ENCODE measurements at regions not wholly inside any gene's neighbourhood (a gene's known extent, or its start where the extent isn't known, plus 50 kb on each side); places are given as distances from the start of the nearest gene placed in this dataset.
"Not testable (repeated sequence)": the region's sequence is repeated elsewhere in the genome, so short reads cannot be mapped to it uniquely, and the experiment has no call there.

DNA sequence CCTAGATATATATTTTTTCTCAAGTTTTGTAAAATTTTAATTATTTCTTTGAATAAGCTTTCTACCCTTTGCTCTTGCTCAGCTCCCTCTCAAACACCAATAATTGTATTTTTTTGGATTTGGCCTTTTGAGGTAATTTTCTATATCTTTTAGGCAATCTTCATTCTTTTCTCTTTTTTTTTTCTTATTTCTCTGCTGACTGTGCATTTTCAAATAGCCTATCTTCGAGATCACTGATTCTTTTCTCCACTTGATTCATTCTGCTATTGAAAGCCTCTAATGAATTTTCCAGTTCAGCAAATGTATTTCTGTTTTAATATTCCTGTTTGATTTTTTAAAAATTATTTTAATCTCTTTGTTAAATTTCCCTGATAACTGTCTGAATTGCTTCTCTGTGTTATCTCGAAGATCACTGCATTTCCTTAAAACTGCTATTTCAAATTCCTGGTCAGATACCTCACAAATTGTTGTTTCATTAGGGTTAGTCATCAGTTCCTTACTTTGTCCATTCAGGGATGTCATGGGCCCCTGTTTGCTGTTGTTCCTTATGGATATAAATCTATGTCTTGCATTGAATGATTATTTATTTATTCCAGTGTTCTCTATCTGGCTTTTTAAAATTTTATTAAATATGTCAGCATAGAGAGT, 100.1 kb upstream of the UNC5B start:
- CTCF ChIA-PET = no interaction called here
- TF ChIP-seq, protein P1, sequence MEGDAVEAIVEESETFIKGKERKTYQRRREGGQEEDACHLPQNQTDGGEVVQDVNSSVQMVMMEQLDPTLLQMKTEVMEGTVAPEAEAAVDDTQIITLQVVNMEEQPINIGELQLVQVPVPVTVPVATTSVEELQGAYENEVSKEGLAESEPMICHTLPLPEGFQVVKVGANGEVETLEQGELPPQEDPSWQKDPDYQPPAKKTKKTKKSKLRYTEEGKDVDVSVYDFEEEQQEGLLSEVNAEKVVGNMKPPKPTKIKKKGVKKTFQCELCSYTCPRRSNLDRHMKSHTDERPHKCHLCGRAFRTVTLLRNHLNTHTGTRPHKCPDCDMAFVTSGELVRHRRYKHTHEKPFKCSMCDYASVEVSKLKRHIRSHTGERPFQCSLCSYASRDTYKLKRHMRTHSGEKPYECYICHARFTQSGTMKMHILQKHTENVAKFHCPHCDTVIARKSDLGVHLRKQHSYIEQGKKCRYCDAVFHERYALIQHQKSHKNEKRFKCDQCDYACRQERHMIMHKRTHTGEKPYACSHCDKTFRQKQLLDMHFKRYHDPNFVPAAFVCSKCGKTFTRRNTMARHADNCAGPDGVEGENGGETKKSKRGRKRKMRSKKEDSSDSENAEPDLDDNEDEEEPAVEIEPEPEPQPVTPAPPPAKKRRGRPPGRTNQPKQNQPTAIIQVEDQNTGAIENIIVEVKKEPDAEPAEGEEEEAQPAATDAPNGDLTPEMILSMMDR (IDR thresholded peaks at IDR 0.05) = no peak
- peaks cover 15% of the 10 kb centered on the region for H3K27me3 Mint-ChIP-seq

DNA sequence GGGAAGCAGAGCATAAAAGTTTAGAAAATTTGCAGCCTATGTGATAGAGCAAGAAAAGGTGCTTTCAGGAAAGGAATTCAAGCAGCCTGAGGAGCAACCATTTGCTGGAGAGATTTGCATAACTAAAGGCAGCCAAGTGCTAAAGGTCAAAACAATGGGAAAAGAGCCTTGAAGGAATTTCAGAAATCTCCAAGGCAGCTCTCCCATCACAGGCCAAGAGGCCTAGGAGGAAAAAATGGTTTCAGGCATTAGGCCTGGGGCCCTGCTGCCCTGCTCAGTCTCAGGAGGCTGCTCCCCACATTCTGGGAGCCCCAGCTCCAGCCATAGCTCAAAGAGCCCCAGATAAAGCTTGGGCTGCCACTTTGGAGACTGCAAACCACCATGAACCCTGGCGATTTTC, 95.9 kb upstream of the UNC5B start:
- no peaks in the 10 kb centered on the region for H3K36me3 Mint-ChIP-seq (ENCODE audit: low read depth)
- POLR2A ChIA-PET = no interaction called here
- no peak for DNase-seq
- intact Hi-C loops (cut with micrococcal nuclease) = no loop called here
- H3K9me3 Mint-ChIP-seq = peaks cover 22% of the 10 kb centered on the region
- H3K4me1 Mint-ChIP-seq (ENCODE audit: low read depth) = no peaks in the 10 kb centered on the region
- H3K4me3 Mint-ChIP-seq = no peak overlapping the region
- peaks cover 18% of the 10 kb centered on the region for H3K27me3 Mint-ChIP-seq
- ATAC-seq = no peak
- TF ChIP-seq, protein P1 (IDR thresholded peaks at IDR 0.05) = no peak
- H3K27ac Mint-ChIP-seq = no peak overlapping the region
- CTCF ChIA-PET = no interaction called here

More for the DNA sequence above, 100.1 kb upstream of the UNC5B start:
- no peak overlapping the region for H3K27ac Mint-ChIP-seq
- POLR2A ChIA-PET = no interaction called here
- peaks cover 14% of the 10 kb centered on the region for H3K9me3 Mint-ChIP-seq
- DNase-seq = no peak
- no peak for ATAC-seq
- no peaks in the 10 kb centered on the region for H3K4me1 Mint-ChIP-seq (ENCODE audit: low read depth)
- no peaks in the 10 kb centered on the region for H3K36me3 Mint-ChIP-seq (ENCODE audit: low read depth)
- intact Hi-C loops (cut with micrococcal nuclease) = no loop called here
- H3K4me3 Mint-ChIP-seq = no peak overlapping the region

DNA sequence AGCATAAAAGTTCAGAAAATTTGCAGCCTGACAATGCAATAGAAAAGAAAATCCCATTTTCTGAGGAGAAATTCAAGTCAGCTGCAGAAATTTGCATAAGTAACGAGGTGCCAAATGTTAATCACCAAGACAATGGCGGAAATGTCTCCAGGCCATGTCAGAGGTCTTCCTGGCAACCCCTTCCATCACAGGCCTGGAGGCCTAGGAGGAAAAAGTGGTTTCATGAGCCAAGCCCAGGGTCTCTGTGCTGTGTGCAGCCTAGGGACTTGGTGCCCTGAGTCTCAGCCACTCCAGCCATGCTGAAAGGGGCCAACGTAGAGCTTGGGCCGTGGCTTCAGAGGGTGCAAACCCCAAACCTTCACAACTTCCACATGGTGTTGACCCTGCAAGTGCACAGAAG, 94.8 kb upstream of the UNC5B start:
- H3K27ac Mint-ChIP-seq; DNase-seq; POLR2A ChIA-PET; H3K36me3 Mint-ChIP-seq (ENCODE audit: low read depth); ATAC-seq; CTCF ChIA-PET; H3K4me3 Mint-ChIP-seq; intact Hi-C loops (cut with micrococcal nuclease); H3K4me1 Mint-ChIP-seq (ENCODE audit: low read depth): not testable (repeated sequence)
- peaks cover 17% of the 10 kb centered on the region for H3K27me3 Mint-ChIP-seq
- peaks cover 22% of the 10 kb centered on the region for H3K9me3 Mint-ChIP-seq

DNA sequence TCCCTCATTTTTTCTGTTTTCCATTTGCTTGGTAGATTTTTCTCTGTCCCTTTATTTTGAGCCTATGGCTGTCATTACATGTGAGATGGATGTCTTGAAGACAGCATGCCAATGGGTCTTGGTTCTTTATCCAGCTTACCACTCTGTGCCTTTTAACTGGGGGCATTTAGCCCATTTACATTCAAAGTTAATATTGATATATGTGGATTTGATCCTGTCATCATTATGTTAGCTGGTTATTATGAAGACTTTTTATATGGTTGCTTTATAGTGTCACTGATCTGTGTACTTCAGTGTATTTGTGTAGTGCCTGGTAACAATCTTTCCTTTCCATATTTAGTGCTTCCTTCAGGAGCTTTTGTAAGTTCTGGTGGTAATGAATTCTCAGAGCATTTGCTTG, 89.3 kb upstream of the UNC5B start:
- intact Hi-C loops (cut with micrococcal nuclease) = no loop called here
- DNase-seq = no peak
- Mint-ChIP-seq H3K4me1 (ENCODE audit: low read depth) (no peaks in the 10 kb centered on the region), H3K36me3 (ENCODE audit: low read depth) (no peaks in the 10 kb centered on the region), H3K4me3 (no peak overlapping the region), H3K27me3 (peaks cover 24% of the 10 kb centered on the region), H3K27ac (no peak overlapping the region), H3K9me3 (peaks cover 6% of the 10 kb centered on the region)
- ChIA-PET POLR2A (no interaction called here), CTCF (interaction anchor here (0.8 kb wide), 1 partner anchor 219 kb away, joined by 3 read pairs; no protein-coding TSS in a partner anchor)
- TF ChIP-seq, protein P1 (IDR thresholded peaks at IDR 0.05) = no peak
- ATAC-seq = no peak

DNA sequence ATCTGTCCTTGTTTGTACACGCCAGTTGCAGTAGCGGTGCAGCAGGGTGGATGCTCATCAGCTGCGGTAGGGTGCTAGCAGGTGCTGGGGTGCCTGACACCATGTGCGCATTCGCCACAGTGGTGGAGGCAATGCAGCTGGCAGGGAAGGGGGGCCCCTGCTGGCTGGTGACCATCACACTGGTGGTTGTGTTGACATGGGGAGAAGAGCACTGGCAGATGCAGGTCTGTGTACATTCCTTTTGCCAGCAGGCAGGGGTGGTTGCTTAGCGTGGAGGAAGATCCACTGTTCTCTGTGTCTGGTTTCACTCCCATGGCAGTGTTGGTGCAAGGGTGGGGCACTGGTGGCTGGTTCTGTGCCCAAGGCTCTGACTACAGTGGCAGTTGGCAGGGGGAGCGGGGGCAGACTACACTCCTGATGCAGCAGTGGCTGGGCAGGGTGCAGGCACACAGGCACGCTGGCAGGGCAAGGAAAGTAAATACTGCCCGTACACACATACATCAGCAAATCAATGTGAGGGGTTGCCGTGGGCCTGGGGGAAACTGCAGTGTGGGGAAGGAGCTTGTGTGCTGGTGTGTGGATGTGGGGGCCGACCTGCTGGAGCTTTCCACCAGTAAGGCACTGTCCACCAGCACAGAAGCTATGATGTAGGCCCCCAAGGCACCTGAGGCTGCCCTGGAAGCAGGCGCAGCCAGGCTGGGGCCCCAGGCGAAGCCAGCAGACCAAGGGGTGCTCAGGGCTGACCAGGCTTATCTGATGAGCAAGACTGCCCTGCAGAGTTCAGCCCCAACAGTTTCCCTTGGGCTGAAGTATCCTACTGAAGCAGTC, 87.2 kb upstream of the UNC5B start:
- no peak for ATAC-seq
- TF ChIP-seq, protein P1 (IDR thresholded peaks at IDR 0.05) = no peak
- Mint-ChIP-seq H3K9me3 (peaks cover 4% of the 10 kb centered on the region), H3K4me1 (ENCODE audit: low read depth) (peaks cover 8% of the 10 kb centered on the region), H3K36me3 (ENCODE audit: low read depth) (no peaks in the 10 kb centered on the region), H3K27me3 (peaks cover 25% of the 10 kb centered on the region), H3K4me3 (no peak overlapping the region), H3K27ac (no peak overlapping the region)
- CTCF ChIA-PET = no interaction called here
- intact Hi-C loops (cut with micrococcal nuclease) = no loop called here
- POLR2A ChIA-PET = interaction anchor here (1.2 kb wide), 1 partner anchor 24 kb away, joined by 3 read pairs; no protein-coding TSS in a partner anchor
- no peak for DNase-seq
